Osteocyte (in vitro differentiated cells): ENCODE measurements at regions not wholly inside any gene's neighbourhood (a gene's known extent, or its start where the extent isn't known, plus 50 kb on each side); places are given as distances from the start of the nearest gene placed in this dataset.

Source experiments
- DNase-seq: peaks from one replicate; pipeline ENCODE4 v3.0.0; 2021; ENCODE audit warnings: mixed read lengths; ENCODE audit not compliant: unreplicated experiment; ENCODE audit errors: extremely low spot score
- H3K27ac Mint-ChIP-seq: one replicate; pipeline ENCODE4 v1.8.0; 2021; ENCODE audit warnings: mild to moderate bottlenecking, mixed read lengths; ENCODE audit not compliant: unreplicated experiment
- H3K27me3 Mint-ChIP-seq: one replicate; pipeline ENCODE4 v1.8.0; 2021; ENCODE audit warnings: mixed read lengths; ENCODE audit not compliant: unreplicated experiment
- H3K36me3 Mint-ChIP-seq: one replicate; pipeline ENCODE4 v1.8.0; 2021; ENCODE audit warnings: mixed read lengths; ENCODE audit not compliant: unreplicated experiment
- H3K4me1 Mint-ChIP-seq: one replicate; pipeline ENCODE4 v1.8.0; 2021; ENCODE audit warnings: mixed read lengths; ENCODE audit not compliant: unreplicated experiment
- H3K4me3 Mint-ChIP-seq: one replicate; pipeline ENCODE4 v1.8.0; 2021; ENCODE audit warnings: mild to moderate bottlenecking, moderate library complexity, mixed read lengths; ENCODE audit not compliant: unreplicated experiment
- H3K9me3 Mint-ChIP-seq: one replicate; pipeline ENCODE4 v1.8.0; 2021; ENCODE audit warnings: mixed read lengths; ENCODE audit not compliant: unreplicated experiment
- CTCF ChIP-seq: fragments of 200-600 bp; sonication (generic); IDR thresholded peaks from 2 replicates; pipeline ENCODE4 v1.5.0; 2021; ENCODE audit warnings: antibody characterized with exemption, mild to moderate bottlenecking, moderate library complexity

GRCh38 chr16:26658915-26659314, 407.8 kb upstream of the C16orf82 start:
- DNase-seq: no peak
- Mint-ChIP-seq H3K4me1 (no peaks in the 10 kb centered on the region), H3K27me3 (no peaks in the 10 kb centered on the region), H3K36me3 (no peaks in the 10 kb centered on the region), H3K9me3 (no peaks in the 10 kb centered on the region), H3K4me3 (no peak overlapping the region), H3K27ac (no peak overlapping the region)
- no peak for TF ChIP-seq CTCF

GRCh38 chr16:26664086-26664485, 402.6 kb upstream of the C16orf82 start:
- Mint-ChIP-seq H3K4me1 (no peaks in the 10 kb centered on the region), H3K36me3 (no peaks in the 10 kb centered on the region), H3K9me3 (no peaks in the 10 kb centered on the region), H3K4me3 (no peak overlapping the region), H3K27me3 (no peaks in the 10 kb centered on the region), H3K27ac (no peak overlapping the region)
- DNase-seq: peak; percentile 69
- no peak for TF ChIP-seq CTCF

GRCh38 chr16:26665166-26665939, 401.4 kb upstream of the C16orf82 start:
- Mint-ChIP-seq H3K4me3 (no peak overlapping the region), H3K9me3 (peaks cover 5% of the 10 kb centered on the region), H3K27ac (no peak overlapping the region), H3K36me3 (no peaks in the 10 kb centered on the region), H3K27me3 (no peaks in the 10 kb centered on the region), H3K4me1 (no peaks in the 10 kb centered on the region)
- TF ChIP-seq CTCF: no peak
- peak; percentile 34 for DNase-seq

GRCh38 chr16:26666486-26666885, 400.2 kb upstream of the C16orf82 start:
- H3K27ac Mint-ChIP-seq: no peak overlapping the region
- H3K4me1 Mint-ChIP-seq: no peaks in the 10 kb centered on the region
- no peaks in the 10 kb centered on the region for H3K36me3 Mint-ChIP-seq
- peaks cover 6% of the 10 kb centered on the region for H3K9me3 Mint-ChIP-seq
- no peak for TF ChIP-seq CTCF
- no peak for DNase-seq
- no peaks in the 10 kb centered on the region for H3K27me3 Mint-ChIP-seq
- no peak overlapping the region for H3K4me3 Mint-ChIP-seq

- Mint-ChIP-seq H3K9me3 (peaks cover 6% of the 10 kb centered on the region), H3K4me3 (no peak overlapping the region), H3K27ac (no peak overlapping the region), H3K4me1 (no peaks in the 10 kb centered on the region), H3K36me3 (no peaks in the 10 kb centered on the region), H3K27me3 (no peaks in the 10 kb centered on the region)
- no peak for TF ChIP-seq CTCF
- DNase-seq: peak; percentile 69
Observed at GRCh38 chr16:26667307-26667706, 399.4 kb upstream of the C16orf82 start.
